ENCODE measurements at regions not wholly inside any gene's neighbourhood (a gene's known extent, or its start where the extent isn't known, plus 50 kb on each side); places are given as distances from the start of the nearest gene placed in this dataset.

- Histone ChIP-seq H3K27me3 (ENCODE audit: insufficient read depth, low read length) (no peaks in the 10 kb centered on the region), H3K9me3 (ENCODE audit: insufficient read depth, low read depth, low read length) (no peaks in the 10 kb centered on the region), H3K27ac (ENCODE audit: low read length) (no peak overlapping the region), H3K4me3 (ENCODE audit: low read length) (no peak overlapping the region), H3K36me3 (ENCODE audit: insufficient read depth, low read depth, low read length) (no peaks in the 10 kb centered on the region), H3K9ac (ENCODE audit: low read depth, low read length) (no peak overlapping the region), H3K4me1 (ENCODE audit: insufficient read depth, low read length) (0 out of 2 replicates have a peak, but pooled peaks cover 3% of the 10 kb centered on the region)
Observed at GRCh38 chr15:46577767-46578166, 942.9 kb downstream of the SQOR start.

- Histone ChIP-seq H3K9ac (ENCODE audit: low read depth, low read length) (no peak overlapping the region), H3K4me3 (ENCODE audit: low read length) (no peak overlapping the region), H3K9me3 (ENCODE audit: insufficient read depth, low read depth, low read length) (no peaks in the 10 kb centered on the region), H3K27me3 (ENCODE audit: insufficient read depth, low read length) (no peaks in the 10 kb centered on the region), H3K4me1 (ENCODE audit: insufficient read depth, low read length) (no peaks in the 10 kb centered on the region), H3K27ac (ENCODE audit: low read length) (no peak overlapping the region), H3K36me3 (ENCODE audit: insufficient read depth, low read depth, low read length) (no peaks in the 10 kb centered on the region)
Observed at GRCh38 chr15:46580487-46580886, 945.7 kb downstream of the SQOR start.

GRCh38 chr15:46580924-46581323, 946.1 kb downstream of the SQOR start:
- H3K4me3 ChIP-seq (ENCODE audit: low read length), result no peak overlapping the region
- H3K27me3 ChIP-seq (ENCODE audit: insufficient read depth, low read length), result no peaks in the 10 kb centered on the region
- H3K36me3 ChIP-seq (ENCODE audit: insufficient read depth, low read depth, low read length), result no peaks in the 10 kb centered on the region
- no peak overlapping the region for H3K27ac ChIP-seq (ENCODE audit: low read length)
- H3K9me3 ChIP-seq (ENCODE audit: insufficient read depth, low read depth, low read length), result no peaks in the 10 kb centered on the region
- no peaks in the 10 kb centered on the region for H3K4me1 ChIP-seq (ENCODE audit: insufficient read depth, low read length)
- H3K9ac ChIP-seq (ENCODE audit: low read depth, low read length), result no peak overlapping the region

DNA sequence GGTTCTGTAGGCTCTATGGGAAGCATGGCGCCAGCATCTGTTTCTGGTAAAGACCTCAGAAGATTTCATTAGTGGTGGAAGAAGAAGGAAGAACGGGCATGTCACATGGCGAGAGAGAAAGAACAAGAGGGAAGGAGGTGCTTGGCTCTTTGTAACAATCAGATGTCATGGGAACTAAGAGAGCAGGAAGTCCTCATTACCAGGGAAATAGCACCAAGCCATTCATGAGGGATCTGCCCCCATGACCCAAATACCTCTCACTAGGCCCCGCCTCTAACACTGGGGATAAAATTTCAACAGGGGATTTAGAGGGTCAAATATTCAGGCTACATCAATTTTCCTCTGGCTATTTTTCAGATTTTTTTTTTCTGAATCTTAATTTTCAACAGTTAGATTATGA, 954.3 kb downstream of the SQOR start:
- Histone ChIP-seq H3K27ac (ENCODE audit: low read length) (no peak overlapping the region), H3K9ac (ENCODE audit: low read depth, low read length) (no peak overlapping the region), H3K4me1 (ENCODE audit: insufficient read depth, low read length) (no peaks in the 10 kb centered on the region), H3K9me3 (ENCODE audit: insufficient read depth, low read depth, low read length) (no peaks in the 10 kb centered on the region), H3K27me3 (ENCODE audit: insufficient read depth, low read length) (no peaks in the 10 kb centered on the region), H3K4me3 (ENCODE audit: low read length) (no peak overlapping the region), H3K36me3 (ENCODE audit: insufficient read depth, low read depth, low read length) (no peaks in the 10 kb centered on the region)

DNA sequence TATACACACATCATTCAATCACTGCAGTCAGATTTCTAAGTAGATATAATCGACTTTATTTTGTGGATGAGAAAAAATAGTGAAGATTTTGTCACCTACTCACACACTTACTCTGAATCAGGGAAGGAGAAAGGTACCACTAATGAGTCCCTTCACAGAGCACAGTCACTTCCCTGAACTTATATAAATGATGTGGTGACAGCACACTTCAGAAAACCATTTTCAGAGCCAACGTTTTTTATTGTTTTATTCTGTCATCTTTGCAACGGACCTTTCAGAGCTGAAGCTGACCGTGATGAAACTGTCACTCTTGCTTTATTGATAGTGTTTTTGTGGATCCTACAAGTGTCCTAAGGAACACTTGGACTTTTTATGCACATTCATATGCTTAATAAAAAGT, 956.6 kb downstream of the SQOR start:
- Histone ChIP-seq H3K9ac (ENCODE audit: low read depth, low read length) (no peak overlapping the region), H3K27ac (ENCODE audit: low read length) (no peak overlapping the region), H3K36me3 (ENCODE audit: insufficient read depth, low read depth, low read length) (no peaks in the 10 kb centered on the region), H3K27me3 (ENCODE audit: insufficient read depth, low read length) (no peaks in the 10 kb centered on the region), H3K4me1 (ENCODE audit: insufficient read depth, low read length) (no peaks in the 10 kb centered on the region), H3K9me3 (ENCODE audit: insufficient read depth, low read depth, low read length) (no peaks in the 10 kb centered on the region), H3K4me3 (ENCODE audit: low read length) (no peak overlapping the region)

GRCh38 chr15:46595016-46595415, 960.2 kb downstream of the SQOR start:
- no peaks in the 10 kb centered on the region for H3K9me3 ChIP-seq (ENCODE audit: insufficient read depth, low read depth, low read length)
- H3K36me3 ChIP-seq (ENCODE audit: insufficient read depth, low read depth, low read length), result no peaks in the 10 kb centered on the region
- H3K27ac ChIP-seq (ENCODE audit: low read length), result no peak overlapping the region
- H3K9ac ChIP-seq (ENCODE audit: low read depth, low read length), result no peak overlapping the region
- H3K27me3 ChIP-seq (ENCODE audit: insufficient read depth, low read length), result no peaks in the 10 kb centered on the region
- H3K4me1 ChIP-seq (ENCODE audit: insufficient read depth, low read length), result no peaks in the 10 kb centered on the region
- H3K4me3 ChIP-seq (ENCODE audit: low read length), result no peak overlapping the region

DNA sequence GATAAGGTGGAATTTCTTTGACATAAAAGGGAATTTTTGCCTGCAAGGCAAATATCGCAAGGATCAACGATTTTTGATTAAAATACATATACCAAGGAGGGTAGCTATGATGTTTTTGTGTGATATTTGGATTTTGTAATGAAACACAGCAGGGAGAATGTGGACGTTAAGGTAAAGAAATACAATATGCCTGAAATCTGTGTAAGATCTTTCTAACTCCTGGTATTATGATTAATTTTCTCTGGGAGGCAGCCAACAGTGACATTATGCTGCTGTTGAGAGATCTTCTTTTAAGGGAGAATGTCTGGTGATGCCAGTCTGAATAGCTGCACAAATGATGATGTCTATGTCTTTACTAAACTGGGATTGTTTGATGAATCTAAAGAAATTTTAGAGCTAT, 972.2 kb downstream of the SQOR start:
- Histone ChIP-seq H3K27ac (ENCODE audit: low read length) (no peak overlapping the region), H3K27me3 (ENCODE audit: insufficient read depth, low read length) (no peaks in the 10 kb centered on the region), H3K4me3 (ENCODE audit: low read length) (no peak overlapping the region), H3K9ac (ENCODE audit: low read depth, low read length) (no peak overlapping the region), H3K36me3 (ENCODE audit: insufficient read depth, low read depth, low read length) (no peaks in the 10 kb centered on the region), H3K9me3 (ENCODE audit: insufficient read depth, low read depth, low read length) (no peaks in the 10 kb centered on the region), H3K4me1 (ENCODE audit: insufficient read depth, low read length) (no peaks in the 10 kb centered on the region)

- no peak overlapping the region for H3K9ac ChIP-seq (ENCODE audit: low read depth, low read length)
- no peaks in the 10 kb centered on the region for H3K4me1 ChIP-seq (ENCODE audit: insufficient read depth, low read length)
- H3K36me3 ChIP-seq (ENCODE audit: insufficient read depth, low read depth, low read length), result no peaks in the 10 kb centered on the region
- H3K4me3 ChIP-seq (ENCODE audit: low read length), result no peak overlapping the region
- H3K9me3 ChIP-seq (ENCODE audit: insufficient read depth, low read depth, low read length), result no peaks in the 10 kb centered on the region
- H3K27ac ChIP-seq (ENCODE audit: low read length), result no peak overlapping the region
- H3K27me3 ChIP-seq (ENCODE audit: insufficient read depth, low read length), result no peaks in the 10 kb centered on the region
Observed at GRCh38 chr15:46616033-46616432, 981.2 kb downstream of the SQOR start.

- H3K27ac ChIP-seq (ENCODE audit: low read length), result no peak overlapping the region
Observed at GRCh38 chr15:46617507-46617906, 982.7 kb downstream of the SQOR start.

DNA sequence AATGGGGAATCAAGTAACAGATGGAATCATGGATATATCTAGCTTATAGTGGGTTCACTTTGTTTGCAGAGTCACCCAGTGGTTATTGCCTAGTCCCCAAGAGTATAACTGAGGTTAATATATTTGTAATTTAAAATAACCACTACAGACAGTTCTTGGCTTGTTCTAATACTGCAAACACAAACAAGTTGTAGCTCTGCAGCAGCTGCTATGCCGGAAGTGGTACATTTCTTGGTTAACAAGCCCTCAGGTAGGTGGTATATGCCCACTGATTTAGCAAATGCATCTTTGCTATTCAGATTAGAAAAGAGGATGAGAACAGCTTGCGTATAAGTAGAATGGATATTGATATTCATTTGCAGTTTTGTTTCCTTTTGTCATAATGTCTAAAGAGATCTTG, 984.2 kb downstream of the SQOR start:
- H3K9ac ChIP-seq (ENCODE audit: low read depth, low read length), result no peak overlapping the region
- H3K36me3 ChIP-seq (ENCODE audit: insufficient read depth, low read depth, low read length), result no peaks in the 10 kb centered on the region
- no peak overlapping the region for H3K4me3 ChIP-seq (ENCODE audit: low read length)
- no peaks in the 10 kb centered on the region for H3K4me1 ChIP-seq (ENCODE audit: insufficient read depth, low read length)
- H3K27me3 ChIP-seq (ENCODE audit: insufficient read depth, low read length), result no peaks in the 10 kb centered on the region
- no peak overlapping the region for H3K27ac ChIP-seq (ENCODE audit: low read length)
- H3K9me3 ChIP-seq (ENCODE audit: insufficient read depth, low read depth, low read length), result no peaks in the 10 kb centered on the region

More at GRCh38 chr15:46617507-46617906, 982.7 kb downstream of the SQOR start:
- H3K9ac ChIP-seq (ENCODE audit: low read depth, low read length), result no peak overlapping the region
- no peaks in the 10 kb centered on the region for H3K4me1 ChIP-seq (ENCODE audit: insufficient read depth, low read length)
- no peak overlapping the region for H3K4me3 ChIP-seq (ENCODE audit: low read length)
- H3K9me3 ChIP-seq (ENCODE audit: insufficient read depth, low read depth, low read length), result no peaks in the 10 kb centered on the region
- H3K27me3 ChIP-seq (ENCODE audit: insufficient read depth, low read length), result no peaks in the 10 kb centered on the region
- H3K36me3 ChIP-seq (ENCODE audit: insufficient read depth, low read depth, low read length), result no peaks in the 10 kb centered on the region

- H3K27me3 ChIP-seq (ENCODE audit: insufficient read depth, low read length), result no peaks in the 10 kb centered on the region
- no peak overlapping the region for H3K9ac ChIP-seq (ENCODE audit: low read depth, low read length)
- H3K4me1 ChIP-seq (ENCODE audit: insufficient read depth, low read length), result no peaks in the 10 kb centered on the region
- H3K36me3 ChIP-seq (ENCODE audit: insufficient read depth, low read depth, low read length), result no peaks in the 10 kb centered on the region
- no peak overlapping the region for H3K27ac ChIP-seq (ENCODE audit: low read length)
- peaks cover 12% of the 10 kb centered on the region for H3K9me3 ChIP-seq (ENCODE audit: insufficient read depth, low read depth, low read length)
- no peak overlapping the region for H3K4me3 ChIP-seq (ENCODE audit: low read length)
Observed at GRCh38 chr15:46620392-46621013, 985.7 kb downstream of the SQOR start.

GRCh38 chr15:46622851-46623250, 988.0 kb downstream of the SQOR start:
- no peak overlapping the region for H3K9ac ChIP-seq (ENCODE audit: low read depth, low read length)
- no peaks in the 10 kb centered on the region for H3K36me3 ChIP-seq (ENCODE audit: insufficient read depth, low read depth, low read length)
- H3K27me3 ChIP-seq (ENCODE audit: insufficient read depth, low read length), result no peaks in the 10 kb centered on the region
- no peaks in the 10 kb centered on the region for H3K4me1 ChIP-seq (ENCODE audit: insufficient read depth, low read length)
- peaks cover 34% of the 10 kb centered on the region for H3K9me3 ChIP-seq (ENCODE audit: insufficient read depth, low read depth, low read length)
- H3K4me3 ChIP-seq (ENCODE audit: low read length), result no peak overlapping the region
- H3K27ac ChIP-seq (ENCODE audit: low read length), result no peak overlapping the region

Measured in iPS-20b (cell line).